Prostate gland (tissue), 2 donors: ENCODE measurements at regions not wholly inside any gene's neighbourhood (a gene's known extent, or its start where the extent isn't known, plus 50 kb on each side); places are given as distances from the start of the nearest gene placed in this dataset.

Experiments used
- DNase-seq: peaks from one replicate; pipeline ENCODE4 v3.0.0-alpha.2; 2019; ENCODE audit warnings: low spot score
- H3K27ac ChIP-seq, 2 donors: fragments of 200-600 bp; sonication (generic); 2 replicates each; pipeline ENCODE4 v1.5.1; 2017 to 2019
- H3K27me3 ChIP-seq: fragments of 200-600 bp; sonication (generic); replicated peaks from 2 replicates; pipeline ENCODE4 v1.5.1; 2019; ENCODE audit not compliant: insufficient read depth
- H3K36me3 ChIP-seq, 2 donors: fragments of 200-600 bp; sonication (generic); 1 replicate in 1 of 2; 2 replicates in 1 of 2; pipeline versions ENCODE4 v1.5.1 to v1.8.1; 2017 to 2019
- H3K4me1 ChIP-seq: fragments of 200-600 bp; sonication (generic); replicated peaks from 2 replicates; pipeline ENCODE4 v1.5.1; 2019
- H3K4me3 ChIP-seq, 2 donors: fragments of 200-600 bp; sonication (generic); 2 replicates each; pipeline ENCODE4 v1.5.1; 2017 to 2019
- H3K9me3 ChIP-seq: fragments of 200-600 bp; sonication (generic); 2 replicates; pipeline ENCODE4 v1.5.1; 2017
- POLR2A ChIP-seq: fragments of 450-650 bp; IDR thresholded peaks from one replicate; pipeline ENCODE4 v1.6.1; 2016; ENCODE audit warnings: antibody characterized with exemption, mild to moderate bottlenecking
- POLR2AphosphoS5 ChIP-seq: sonication (generic); formaldehyde crosslinking; IDR thresholded peaks from one replicate; pipeline ENCODE4 v1.6.1; 2017; ENCODE audit warnings: antibody characterized with exemption
- WGBS: methylation state at CpG from one replicate; pipeline ENCODE4 v1.1.5; 2018; 5-methylcytosine and 5-hydroxymethylcytosine counted together
- intact Hi-C: fragments of 100-400 bp; cut with DNase I; formaldehyde crosslinking; loops from one replicate; pipeline ENCODE4 v1.14.2; 2022
- TF ChIP-seq, protein P1 (sequence below), 4 experiments: fragments of 200-600 bp in 2 of 4; fragments of 450-650 bp in 2 of 4; sonication (generic) in 2 of 4; IDR thresholded peaks; 1 replicate in 3 of 4; 2 replicates in 1 of 4; pipeline ENCODE4 v1.5.1; 2016 to 2019; ENCODE audit warnings: antibody characterized with exemption in 4 of 4, mild to moderate bottlenecking in 2 of 4, moderate library complexity in 2 of 4

DNA sequence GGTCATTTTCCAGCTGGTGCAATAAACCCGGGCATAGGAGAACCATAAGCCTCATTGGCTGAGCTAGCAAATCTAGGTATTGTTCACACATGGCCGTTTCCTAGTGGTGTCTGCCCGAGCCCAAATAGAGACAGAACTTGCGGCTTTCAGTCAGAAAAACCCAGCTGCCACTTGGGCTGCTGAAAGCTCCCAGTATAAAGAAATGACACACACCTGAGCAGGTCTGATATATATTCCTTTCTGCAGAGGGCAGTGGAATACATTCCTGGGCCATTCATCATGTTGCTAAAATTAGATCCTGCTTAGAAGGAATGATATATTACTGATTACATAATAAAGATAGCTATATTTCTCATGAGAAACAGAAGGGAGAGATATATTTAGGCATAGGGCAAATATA lies 83.9 kb upstream of the IRX5 start:
- Histone ChIP-seq H3K4me3 (no peak overlapping the region), H3K4me1 (no peaks in the 10 kb centered on the region), H3K27ac (no peak overlapping the region), H3K27me3 (no peaks in the 10 kb centered on the region), H3K9me3 (no peaks in the 10 kb centered on the region), H3K36me3 (no peaks in the 10 kb centered on the region)
- 22% methylated on average over 4 of the region's 4 CpGs for WGBS
- TF ChIP-seq POLR2AphosphoS5 (no peak), POLR2A (no peak)
- TF ChIP-seq, protein P1, sequence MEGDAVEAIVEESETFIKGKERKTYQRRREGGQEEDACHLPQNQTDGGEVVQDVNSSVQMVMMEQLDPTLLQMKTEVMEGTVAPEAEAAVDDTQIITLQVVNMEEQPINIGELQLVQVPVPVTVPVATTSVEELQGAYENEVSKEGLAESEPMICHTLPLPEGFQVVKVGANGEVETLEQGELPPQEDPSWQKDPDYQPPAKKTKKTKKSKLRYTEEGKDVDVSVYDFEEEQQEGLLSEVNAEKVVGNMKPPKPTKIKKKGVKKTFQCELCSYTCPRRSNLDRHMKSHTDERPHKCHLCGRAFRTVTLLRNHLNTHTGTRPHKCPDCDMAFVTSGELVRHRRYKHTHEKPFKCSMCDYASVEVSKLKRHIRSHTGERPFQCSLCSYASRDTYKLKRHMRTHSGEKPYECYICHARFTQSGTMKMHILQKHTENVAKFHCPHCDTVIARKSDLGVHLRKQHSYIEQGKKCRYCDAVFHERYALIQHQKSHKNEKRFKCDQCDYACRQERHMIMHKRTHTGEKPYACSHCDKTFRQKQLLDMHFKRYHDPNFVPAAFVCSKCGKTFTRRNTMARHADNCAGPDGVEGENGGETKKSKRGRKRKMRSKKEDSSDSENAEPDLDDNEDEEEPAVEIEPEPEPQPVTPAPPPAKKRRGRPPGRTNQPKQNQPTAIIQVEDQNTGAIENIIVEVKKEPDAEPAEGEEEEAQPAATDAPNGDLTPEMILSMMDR (IDR thresholded peaks at IDR 0.05) = no peak
- peak; percentile 26 for DNase-seq
- intact Hi-C loops = no loop called here

DNA sequence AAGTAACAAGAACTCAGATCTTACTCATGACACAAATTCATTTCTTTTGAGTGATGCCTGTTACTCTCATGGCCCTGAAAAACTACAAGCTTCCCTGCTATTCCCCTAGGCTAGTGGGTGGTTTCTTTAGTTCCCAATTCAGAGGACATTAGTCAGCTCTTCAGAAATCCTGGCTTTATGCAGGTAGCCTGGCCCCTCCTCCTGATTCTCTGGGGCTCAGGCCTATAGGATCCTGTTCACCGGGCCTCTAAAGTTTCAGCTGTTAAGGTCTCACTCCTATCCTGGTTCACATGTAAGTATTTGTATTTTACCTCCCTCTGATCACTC lies 87.3 kb upstream of the IRX5 start:
- WGBS = 89% methylated on average over 1 of the region's 1 CpG

DNA sequence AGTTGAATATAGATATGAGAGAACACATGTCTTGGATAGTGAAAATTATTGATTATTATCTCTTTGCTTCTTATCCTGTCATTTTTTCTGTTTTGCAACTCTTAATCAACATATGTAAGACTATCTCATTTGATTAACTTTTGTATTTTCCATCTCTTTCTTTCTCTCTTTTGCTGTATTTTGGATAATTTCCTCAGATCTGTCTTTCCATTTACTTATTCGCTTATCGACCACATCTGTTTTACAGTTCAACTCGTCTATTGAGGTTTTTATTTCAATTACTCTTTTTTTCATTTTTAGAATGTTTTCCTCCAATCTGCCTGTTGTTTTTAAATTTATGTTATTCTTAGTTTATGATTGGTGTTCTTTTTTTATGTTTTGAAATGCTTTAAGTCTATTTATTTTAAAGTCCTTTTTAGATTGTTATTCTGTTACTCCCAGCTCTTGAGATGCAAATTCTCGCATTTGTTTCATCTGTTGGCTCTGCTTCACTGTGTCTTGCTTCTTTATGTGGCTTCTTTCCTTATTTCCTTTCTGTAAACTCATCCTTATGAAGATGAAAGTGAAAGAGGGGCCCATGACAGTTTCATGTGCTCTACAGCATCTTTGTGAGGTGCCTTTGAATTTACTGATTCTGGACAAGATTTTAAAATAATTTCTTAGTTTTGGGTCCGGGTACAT lies 87.8 kb upstream of the IRX5 start:
- no peaks in the 10 kb centered on the region for H3K27me3 ChIP-seq
- H3K4me1 ChIP-seq = no peaks in the 10 kb centered on the region
- H3K4me3 ChIP-seq = no peak overlapping the region
- 96% methylated on average over 5 of the region's 5 CpGs for WGBS
- no peaks in the 10 kb centered on the region for H3K36me3 ChIP-seq
- no peak for DNase-seq
- no peak overlapping the region for H3K27ac ChIP-seq
- no peaks in the 10 kb centered on the region for H3K9me3 ChIP-seq
- no peak for TF ChIP-seq POLR2A
- TF ChIP-seq, protein P1 (IDR thresholded peaks at IDR 0.05) = no peak
- TF ChIP-seq POLR2AphosphoS5 = no peak
- intact Hi-C loops = no loop called here

More for the DNA sequence above, 87.3 kb upstream of the IRX5 start:
- Histone ChIP-seq H3K4me3 (no peak overlapping the region), H3K36me3 (no peaks in the 10 kb centered on the region), H3K9me3 (no peaks in the 10 kb centered on the region), H3K4me1 (no peaks in the 10 kb centered on the region), H3K27me3 (no peaks in the 10 kb centered on the region), H3K27ac (no peak overlapping the region)
- no peak for DNase-seq
- intact Hi-C loops = no loop called here
- TF ChIP-seq, protein P1 (IDR thresholded peaks at IDR 0.05) = no peak
- no peak for TF ChIP-seq POLR2AphosphoS5
- TF ChIP-seq POLR2A = no peak

DNA sequence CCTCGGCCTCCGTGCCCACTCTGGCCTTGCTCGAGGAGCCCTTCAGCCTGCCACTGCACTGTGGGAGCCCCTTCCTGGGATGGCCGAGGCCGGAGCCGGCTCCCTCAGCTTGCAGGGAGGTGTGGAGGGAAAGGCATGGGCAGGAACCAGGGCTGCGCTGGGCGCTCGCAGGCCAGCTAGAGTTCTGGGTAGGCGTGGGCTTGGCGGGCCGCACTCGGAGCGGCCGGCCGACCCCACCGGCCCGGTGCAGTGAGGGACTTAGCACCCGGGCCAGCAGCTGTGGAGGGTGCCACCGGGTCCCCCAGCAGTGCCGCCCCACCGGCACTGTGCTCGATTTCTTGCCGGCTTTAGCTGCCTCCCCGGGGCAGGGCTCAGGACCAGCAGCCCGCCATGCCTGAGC lies 101.0 kb upstream of the IRX5 start:
- Histone ChIP-seq H3K27me3 (no peaks in the 10 kb centered on the region), H3K9me3 (no peaks in the 10 kb centered on the region), H3K4me1 (no peaks in the 10 kb centered on the region), H3K36me3 (no peaks in the 10 kb centered on the region), H3K27ac (no peak overlapping the region), H3K4me3 (no peak overlapping the region)
- intact Hi-C loops = no loop called here
- 96% methylated on average over 26 of the region's 26 CpGs for WGBS
- TF ChIP-seq, protein P1 (IDR thresholded peaks at IDR 0.05) = no peak
- TF ChIP-seq POLR2A = no peak
- no peak for TF ChIP-seq POLR2AphosphoS5
- no peak for DNase-seq

DNA sequence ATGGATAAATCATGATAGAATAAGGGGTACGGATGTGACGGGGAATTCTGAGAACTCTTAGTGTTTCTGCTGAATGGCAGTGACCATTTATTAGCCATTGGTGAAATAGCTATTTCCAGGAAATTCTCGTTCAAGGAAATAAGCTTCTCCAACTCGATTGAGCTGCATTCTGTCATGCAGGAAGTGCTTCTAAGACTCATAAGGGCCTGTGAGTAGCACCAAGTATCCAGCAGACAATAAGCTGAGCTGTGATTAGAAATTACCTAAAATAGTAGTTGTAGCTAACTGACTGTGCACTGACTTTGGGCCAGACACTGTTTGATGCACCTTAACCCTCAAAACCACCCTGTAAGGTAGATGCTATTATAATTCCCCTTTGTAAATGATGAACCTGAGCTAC lies 107.8 kb upstream of the IRX5 start:
- TF ChIP-seq, protein P1 (IDR thresholded peaks at IDR 0.05) = no peak
- no peak for TF ChIP-seq POLR2A
- TF ChIP-seq POLR2AphosphoS5 = no peak
- WGBS = 46% methylated on average over 4 of the region's 4 CpGs
- DNase-seq = no peak

More for the DNA sequence above, 107.8 kb upstream of the IRX5 start:
- Histone ChIP-seq H3K27me3 (no peaks in the 10 kb centered on the region), H3K4me1 (no peaks in the 10 kb centered on the region), H3K27ac (no peak overlapping the region), H3K4me3 (no peak overlapping the region), H3K9me3 (no peaks in the 10 kb centered on the region), H3K36me3 (no peaks in the 10 kb centered on the region)
- intact Hi-C loops = no loop called here
